Bronchial epithelial cell (primary cell): ENCODE measurements at regions not wholly inside any gene's neighbourhood (a gene's known extent, or its start where the extent isn't known, plus 50 kb on each side); places are given as distances from the start of the nearest gene placed in this dataset.

Experiments used
- DNase-seq: peaks from one replicate; pipeline ENCODE4 v3.0.0-alpha.2; 2010; ENCODE audit warnings: low read depth
- FAIRE-seq: peaks from 2 replicates; lab custom pipeline; 2011; peaks lifted over from hg19 to GRCh38; lab: Jason Lieb, UNC
- H3K27me3 ChIP-seq: 2 replicates; pipeline ENCODE4 v1.5.1; 2011; ENCODE audit warnings: low read length; ENCODE audit not compliant: control insufficient read depth, insufficient read depth
- H3K36me3 ChIP-seq: 2 replicates; pipeline ENCODE4 v1.5.1; 2011; ENCODE audit warnings: low read length; ENCODE audit not compliant: control insufficient read depth, insufficient read depth
- H3K4me3 ChIP-seq: 2 replicates; pipeline ENCODE4 v1.5.1; 2011; ENCODE audit warnings: mild to moderate bottlenecking, low read depth, low read length, control low read depth
- CTCF ChIP-seq: IDR thresholded peaks from 2 replicates; pipeline ENCODE4 v1.5.1; 2011; ENCODE audit warnings: mild to moderate bottlenecking, moderate library complexity, low read length, control low read depth, inconsistent platforms; ENCODE audit not compliant: insufficient read depth, severe bottlenecking

GRCh38 chr2:240213476-240214421 is 73.3 kb upstream of the OTOS start:
- DNase-seq = no peak
- TF ChIP-seq CTCF = no peak
- FAIRE-seq = no peak
- Histone ChIP-seq H3K27me3 (peaks cover 2% of the 10 kb centered on the region), H3K4me3 (no peak overlapping the region), H3K36me3 (no peaks in the 10 kb centered on the region)

GRCh38 chr2:240214790-240215675 is 74.6 kb upstream of the OTOS start:
- no peak for DNase-seq
- Histone ChIP-seq H3K36me3 (no peaks in the 10 kb centered on the region), H3K4me3 (no peak overlapping the region), H3K27me3 (peaks cover 5% of the 10 kb centered on the region)
- no peak for TF ChIP-seq CTCF
- FAIRE-seq = no peak

GRCh38 chr2:240215676-240216051 is 75.2 kb upstream of the OTOS start:
- H3K27me3 ChIP-seq = peaks cover 5% of the 10 kb centered on the region
- no peak for FAIRE-seq
- TF ChIP-seq CTCF = no peak
- no peak for DNase-seq
- H3K36me3 ChIP-seq = no peaks in the 10 kb centered on the region
- no peak overlapping the region for H3K4me3 ChIP-seq

GRCh38 chr2:240216167-240216566 is 75.7 kb upstream of the OTOS start:
- TF ChIP-seq CTCF = no peak
- no peak for FAIRE-seq
- Histone ChIP-seq H3K4me3 (no peak overlapping the region), H3K27me3 (peaks cover 5% of the 10 kb centered on the region), H3K36me3 (no peaks in the 10 kb centered on the region)
- DNase-seq = no peak

- DNase-seq (no peak), FAIRE-seq (no peak)
- no peaks in the 10 kb centered on the region for H3K36me3 ChIP-seq
- TF ChIP-seq CTCF = no peak
- H3K4me3 ChIP-seq = no peak overlapping the region
- H3K27me3 ChIP-seq = peaks cover 5% of the 10 kb centered on the region
Measured at GRCh38 chr2:240217431-240218301, 77.2 kb upstream of the OTOS start.
